GM12878 (cell line): ENCODE measurements at regions not wholly inside any gene's neighbourhood (a gene's known extent, or its start where the extent isn't known, plus 50 kb on each side); places are given as distances from the start of the nearest gene placed in this dataset.

Source experiments
- ATAC-seq: fragments of 200-7000 bp; cut with Tn5 transposase; 3 replicates; pipeline ENCODE4 v1.9.1; 2020; ENCODE audit warnings: mild to moderate bottlenecking, moderate library complexity
- BruUV-seq: library from RNA; stranded (reverse); fragments of 400-500 nt; replicated peaks from 2 replicates; lab custom pipeline; 2021; lab: Mats Ljungman, UMichigan
- CTCF ChIA-PET: fragments of 300-600 bp; sonication (Branson Sonifier 250); formaldehyde crosslinking; extraction: SDS; loops from one replicate; lab custom pipeline; 2021; ENCODE audit warnings: inconsistent platforms; lab: Yijun Ruan, JAX
- POLR2A ChIA-PET: fragments of 350-600 bp; formaldehyde crosslinking; extraction: SDS; loops from one replicate; lab custom pipeline; 2021; ENCODE audit warnings: inconsistent platforms; lab: Charles Lee
- RAD21 ChIA-PET: fragments of 300-600 bp; sonication (Branson Sonifier 250); formaldehyde crosslinking; loops from one replicate; lab custom pipeline; 2023; ENCODE audit warnings: antibody characterized with exemption; ENCODE audit not compliant: unreplicated experiment; lab: Charles Lee
- SMC1A ChIA-PET: fragments of 300-600 bp; sonication (Branson Sonifier 250); formaldehyde crosslinking; loops from one replicate; lab custom pipeline; 2023; ENCODE audit not compliant: unreplicated experiment, uncharacterized antibody; lab: Charles Lee
- DNase-seq: peaks from one replicate; pipeline ENCODE4 v3.0.0-alpha.2; 2011; ENCODE audit warnings: low read depth, low spot score
- FAIRE-seq: peaks from 3 replicates; lab custom pipeline; 2011; peaks lifted over from hg19 to GRCh38; lab: Jason Lieb, UNC
- H2AFZ ChIP-seq: 2 replicates; pipeline ENCODE4 v1.6.0; 2011; ENCODE audit warnings: low read depth, low read length, control low read depth; ENCODE audit not compliant: control insufficient read depth
- H3K27ac ChIP-seq: 2 replicates; pipeline ENCODE4 v1.5.1; 2011; ENCODE audit warnings: control low read depth; ENCODE audit not compliant: control insufficient read depth, insufficient read depth
- H3K27me3 ChIP-seq, 2 experiments: replicated peaks in 1 of 2; 2 replicates each; pipeline versions ENCODE4 v1.6.0 to v1.6.1; 2011; ENCODE audit warnings: low read length in 1 of 2; ENCODE audit not compliant: control insufficient read depth in 2 of 2, insufficient read depth in 2 of 2
- H3K36me3 ChIP-seq, 2 experiments: 2 replicates each; pipeline ENCODE4 v1.5.1; 2011; ENCODE audit warnings: low read length in 1 of 2; ENCODE audit not compliant: control insufficient read depth in 2 of 2, insufficient read depth in 2 of 2
- H3K4me1 ChIP-seq: 2 replicates; pipeline ENCODE4 v1.6.1; 2011; ENCODE audit warnings: mild to moderate bottlenecking, low read length, moderate library complexity, mixed read lengths; ENCODE audit not compliant: control insufficient read depth, insufficient read depth
- H3K4me2 ChIP-seq: 2 replicates; pipeline ENCODE4 v1.6.0; 2011; ENCODE audit warnings: control low read depth; ENCODE audit not compliant: control insufficient read depth, insufficient read depth
- H3K4me3 ChIP-seq: fragments of 200-600 bp; sonication (generic); 2 replicates; pipeline ENCODE4 v1.5.1; 2016
- H3K79me2 ChIP-seq: 2 replicates; pipeline ENCODE4 v1.6.0; 2011; ENCODE audit warnings: low read length; ENCODE audit not compliant: control insufficient read depth, insufficient read depth
- H3K9ac ChIP-seq: 2 replicates; pipeline ENCODE4 v1.8.0; 2011; ENCODE audit warnings: low read length, control low read depth, mixed read lengths; ENCODE audit not compliant: control insufficient read depth, insufficient read depth
- H3K9me3 ChIP-seq: replicated peaks from 3 replicates; pipeline ENCODE4 v1.5.1; 2011; ENCODE audit warnings: mild to moderate bottlenecking, low read length; ENCODE audit not compliant: control insufficient read depth, insufficient read depth
- H4K20me1 ChIP-seq: 2 replicates; pipeline ENCODE4 v1.6.0; 2011; ENCODE audit not compliant: control insufficient read depth, insufficient read depth
- CBFB ChIP-seq: IDR thresholded peaks from 2 replicates; pipeline ENCODE4 v1.6.1; 2016; ENCODE audit warnings: antibody characterized with exemption, low read depth
- CBX3 ChIP-seq: fragments of 200-600 bp; sonication (generic); IDR thresholded peaks from 2 replicates; pipeline ENCODE4 v1.6.1; 2016; ENCODE audit warnings: low read depth, borderline replicate concordance
- GATAD2B ChIP-seq: fragments of 450-650 bp; conservative IDR thresholded peaks from 2 replicates; pipeline ENCODE4 v1.6.1; 2017; ENCODE audit warnings: low read depth, mild to moderate bottlenecking, moderate library complexity
- JUNB ChIP-seq: IDR thresholded peaks from 2 replicates; pipeline ENCODE4 v1.6.1; 2016; ENCODE audit warnings: antibody characterized with exemption, mild to moderate bottlenecking
- MEF2B ChIP-seq: fragments of 450-650 bp; IDR thresholded peaks from 2 replicates; pipeline ENCODE4 v1.6.1; 2018; ENCODE audit warnings: mild to moderate bottlenecking, moderate library complexity; ENCODE audit not compliant: partially characterized antibody, poor library complexity, severe bottlenecking
- PAX8 ChIP-seq: fragments of 450-650 bp; IDR thresholded peaks from 2 replicates; pipeline ENCODE4 v1.6.1; 2017; ENCODE audit warnings: mild to moderate bottlenecking, moderate library complexity
- SMARCA5 ChIP-seq: fragments of 450-650 bp; IDR thresholded peaks from 2 replicates; pipeline ENCODE4 v1.6.1; 2017; ENCODE audit warnings: mild to moderate bottlenecking
- STAT3 ChIP-seq: IDR thresholded peaks from 2 replicates; pipeline ENCODE4 v1.6.1; 2011; ENCODE audit warnings: low read depth, low read length, improper control_type of control experiment
- WGBS: methylation state at CpG from one replicate; pipeline ENCODE4 v1.1.6; 2016; ENCODE audit warnings: low lambda C conversion rate; ENCODE audit not compliant: insufficient replicate concordance, insufficient coverage; ENCODE audit errors: missing lambda C conversion rate; 5-methylcytosine and 5-hydroxymethylcytosine counted together
- in situ Hi-C: fragments of 300-500 bp; cut with MboI; formaldehyde crosslinking; loops from 9 replicates; pipeline ENCODE4 v1.14.3; 2018; ENCODE audit warnings: mixed read lengths
- intact Hi-C: fragments of 100-400 bp; cut with micrococcal nuclease; formaldehyde crosslinking; loops from one replicate; pipeline ENCODE4 v1.14.2; 2022; ENCODE audit not compliant: unreplicated experiment
- TF ChIP-seq, protein P1 (sequence below): fragments of 450-650 bp; IDR thresholded peaks from 2 replicates; pipeline ENCODE4 v1.6.1; 2018; ENCODE audit warnings: mild to moderate bottlenecking, low read depth, moderate library complexity; ENCODE audit not compliant: partially characterized antibody
- TF ChIP-seq, protein P2 (sequence below), 3 experiments: IDR thresholded peaks in 2 of 3; conservative IDR thresholded peaks in 1 of 3; 2 replicates each; pipeline ENCODE4 v1.5.1; 2011; ENCODE audit warnings: low read depth in 3 of 3, low read length in 3 of 3, mild to moderate bottlenecking in 3 of 3, control low read depth in 2 of 3, moderate library complexity in 2 of 3, inconsistent platforms in 1 of 3, mixed read lengths in 1 of 3; ENCODE audit not compliant: control insufficient read depth in 2 of 3, insufficient read depth in 1 of 3; ENCODE audit errors: extremely low read depth in 1 of 3
- TF ChIP-seq, protein P3 (sequence below): fragments of 450-650 bp; IDR thresholded peaks from 2 replicates; pipeline ENCODE4 v1.6.1; 2017; ENCODE audit warnings: borderline replicate concordance
- TF ChIP-seq, protein P4 (sequence below): fragments of 450-650 bp; IDR thresholded peaks from 2 replicates; pipeline ENCODE4 v1.6.1; 2017; ENCODE audit warnings: mild to moderate bottlenecking, moderate library complexity
- TF ChIP-seq, protein P5 (sequence below): fragments of 450-650 bp; IDR thresholded peaks from 2 replicates; pipeline ENCODE4 v1.6.1; 2016; ENCODE audit warnings: mild to moderate bottlenecking

DNA sequence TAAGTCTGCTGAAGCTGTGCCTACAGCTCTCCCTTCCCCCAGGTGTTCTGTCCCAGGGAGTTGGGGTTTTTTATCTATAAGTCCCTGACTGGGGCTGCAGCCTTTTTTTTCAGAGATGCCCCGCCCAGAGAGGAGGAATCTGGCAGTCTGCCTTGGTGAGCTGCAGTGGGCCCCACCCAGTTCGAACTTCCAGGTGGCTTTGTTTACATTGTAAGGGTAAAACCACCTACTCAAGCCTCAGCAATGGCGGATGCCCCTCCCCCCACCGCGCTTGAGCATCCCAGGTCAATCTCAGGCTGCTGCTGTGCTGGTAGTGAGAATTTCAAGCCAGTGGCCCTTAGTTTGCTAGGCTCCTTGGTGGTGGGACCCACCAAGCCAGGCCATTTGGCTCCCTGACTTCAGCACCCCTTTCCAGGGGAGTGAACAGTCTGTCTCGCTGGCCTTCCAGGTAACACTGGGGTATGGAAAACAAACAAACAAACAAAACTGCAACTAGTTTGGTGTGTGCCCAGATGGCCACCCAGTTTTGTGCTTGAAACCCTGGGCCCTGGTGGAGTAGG is 189.4 kb downstream of the MFSD1 start:
- no peaks in the 10 kb centered on the region for H3K27me3 ChIP-seq
- H4K20me1 ChIP-seq, result no peaks in the 10 kb centered on the region
- no peak overlapping the region for H3K27ac ChIP-seq
- no TSS peak for BruUV-seq
- H3K4me3 ChIP-seq, result no peak overlapping the region
- H2AFZ ChIP-seq, result no peak overlapping the region
- ChIA-PET RAD21 (no interaction called here), POLR2A (no interaction called here), CTCF (no interaction called here), SMC1A (interaction anchor here (0.9 kb wide), 1 partner anchor 18 kb away, joined by 3 read pairs; no protein-coding TSS in a partner anchor)
- H3K9me3 ChIP-seq, result no peaks in the 10 kb centered on the region
- intact Hi-C loops, result no loop called here
- H3K9ac ChIP-seq, result no peak overlapping the region
- in situ Hi-C loops, result no loop called here
- H3K4me1 ChIP-seq, result no peaks in the 10 kb centered on the region
- no peak for ATAC-seq
- no peak for DNase-seq
- H3K36me3 ChIP-seq, result no peaks in the 10 kb centered on the region
- WGBS, result 29% methylated on average over 6 of the region's 6 CpGs
- H3K79me2 ChIP-seq, result no peaks in the 10 kb centered on the region
- no peak overlapping the region for H3K4me2 ChIP-seq
- no peak for FAIRE-seq
- no peak for TF ChIP-seq MEF2B
- TF ChIP-seq CBFB, result no peak
- TF ChIP-seq GATAD2B, result no peak
- no peak for TF ChIP-seq PAX8
- TF ChIP-seq STAT3, result no peak
- no peak for TF ChIP-seq SMARCA5
- TF ChIP-seq, protein P1, sequence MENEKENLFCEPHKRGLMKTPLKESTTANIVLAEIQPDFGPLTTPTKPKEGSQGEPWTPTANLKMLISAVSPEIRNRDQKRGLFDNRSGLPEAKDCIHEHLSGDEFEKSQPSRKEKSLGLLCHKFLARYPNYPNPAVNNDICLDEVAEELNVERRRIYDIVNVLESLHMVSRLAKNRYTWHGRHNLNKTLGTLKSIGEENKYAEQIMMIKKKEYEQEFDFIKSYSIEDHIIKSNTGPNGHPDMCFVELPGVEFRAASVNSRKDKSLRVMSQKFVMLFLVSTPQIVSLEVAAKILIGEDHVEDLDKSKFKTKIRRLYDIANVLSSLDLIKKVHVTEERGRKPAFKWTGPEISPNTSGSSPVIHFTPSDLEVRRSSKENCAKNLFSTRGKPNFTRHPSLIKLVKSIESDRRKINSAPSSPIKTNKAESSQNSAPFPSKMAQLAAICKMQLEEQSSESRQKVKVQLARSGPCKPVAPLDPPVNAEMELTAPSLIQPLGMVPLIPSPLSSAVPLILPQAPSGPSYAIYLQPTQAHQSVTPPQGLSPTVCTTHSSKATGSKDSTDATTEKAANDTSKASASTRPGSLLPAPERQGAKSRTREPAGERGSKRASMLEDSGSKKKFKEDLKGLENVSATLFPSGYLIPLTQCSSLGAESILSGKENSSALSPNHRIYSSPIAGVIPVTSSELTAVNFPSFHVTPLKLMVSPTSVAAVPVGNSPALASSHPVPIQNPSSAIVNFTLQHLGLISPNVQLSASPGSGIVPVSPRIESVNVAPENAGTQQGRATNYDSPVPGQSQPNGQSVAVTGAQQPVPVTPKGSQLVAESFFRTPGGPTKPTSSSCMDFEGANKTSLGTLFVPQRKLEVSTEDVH, result no peak
- TF ChIP-seq, protein P2, sequence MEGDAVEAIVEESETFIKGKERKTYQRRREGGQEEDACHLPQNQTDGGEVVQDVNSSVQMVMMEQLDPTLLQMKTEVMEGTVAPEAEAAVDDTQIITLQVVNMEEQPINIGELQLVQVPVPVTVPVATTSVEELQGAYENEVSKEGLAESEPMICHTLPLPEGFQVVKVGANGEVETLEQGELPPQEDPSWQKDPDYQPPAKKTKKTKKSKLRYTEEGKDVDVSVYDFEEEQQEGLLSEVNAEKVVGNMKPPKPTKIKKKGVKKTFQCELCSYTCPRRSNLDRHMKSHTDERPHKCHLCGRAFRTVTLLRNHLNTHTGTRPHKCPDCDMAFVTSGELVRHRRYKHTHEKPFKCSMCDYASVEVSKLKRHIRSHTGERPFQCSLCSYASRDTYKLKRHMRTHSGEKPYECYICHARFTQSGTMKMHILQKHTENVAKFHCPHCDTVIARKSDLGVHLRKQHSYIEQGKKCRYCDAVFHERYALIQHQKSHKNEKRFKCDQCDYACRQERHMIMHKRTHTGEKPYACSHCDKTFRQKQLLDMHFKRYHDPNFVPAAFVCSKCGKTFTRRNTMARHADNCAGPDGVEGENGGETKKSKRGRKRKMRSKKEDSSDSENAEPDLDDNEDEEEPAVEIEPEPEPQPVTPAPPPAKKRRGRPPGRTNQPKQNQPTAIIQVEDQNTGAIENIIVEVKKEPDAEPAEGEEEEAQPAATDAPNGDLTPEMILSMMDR (IDR thresholded peaks at IDR 0.05 in 2 of 3, conservative IDR thresholded peaks at IDR 0.05 in 1 of 3; ENCODE audit: control insufficient read depth in 2 of 3, extremely low read depth in 1 of 3, insufficient read depth in 1 of 3, low read depth in 3 of 3, low read length in 3 of 3), result no peak
- TF ChIP-seq, protein P3, sequence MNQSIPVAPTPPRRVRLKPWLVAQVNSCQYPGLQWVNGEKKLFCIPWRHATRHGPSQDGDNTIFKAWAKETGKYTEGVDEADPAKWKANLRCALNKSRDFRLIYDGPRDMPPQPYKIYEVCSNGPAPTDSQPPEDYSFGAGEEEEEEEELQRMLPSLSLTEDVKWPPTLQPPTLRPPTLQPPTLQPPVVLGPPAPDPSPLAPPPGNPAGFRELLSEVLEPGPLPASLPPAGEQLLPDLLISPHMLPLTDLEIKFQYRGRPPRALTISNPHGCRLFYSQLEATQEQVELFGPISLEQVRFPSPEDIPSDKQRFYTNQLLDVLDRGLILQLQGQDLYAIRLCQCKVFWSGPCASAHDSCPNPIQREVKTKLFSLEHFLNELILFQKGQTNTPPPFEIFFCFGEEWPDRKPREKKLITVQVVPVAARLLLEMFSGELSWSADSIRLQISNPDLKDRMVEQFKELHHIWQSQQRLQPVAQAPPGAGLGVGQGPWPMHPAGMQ, result no peak
- TF ChIP-seq, protein P4, sequence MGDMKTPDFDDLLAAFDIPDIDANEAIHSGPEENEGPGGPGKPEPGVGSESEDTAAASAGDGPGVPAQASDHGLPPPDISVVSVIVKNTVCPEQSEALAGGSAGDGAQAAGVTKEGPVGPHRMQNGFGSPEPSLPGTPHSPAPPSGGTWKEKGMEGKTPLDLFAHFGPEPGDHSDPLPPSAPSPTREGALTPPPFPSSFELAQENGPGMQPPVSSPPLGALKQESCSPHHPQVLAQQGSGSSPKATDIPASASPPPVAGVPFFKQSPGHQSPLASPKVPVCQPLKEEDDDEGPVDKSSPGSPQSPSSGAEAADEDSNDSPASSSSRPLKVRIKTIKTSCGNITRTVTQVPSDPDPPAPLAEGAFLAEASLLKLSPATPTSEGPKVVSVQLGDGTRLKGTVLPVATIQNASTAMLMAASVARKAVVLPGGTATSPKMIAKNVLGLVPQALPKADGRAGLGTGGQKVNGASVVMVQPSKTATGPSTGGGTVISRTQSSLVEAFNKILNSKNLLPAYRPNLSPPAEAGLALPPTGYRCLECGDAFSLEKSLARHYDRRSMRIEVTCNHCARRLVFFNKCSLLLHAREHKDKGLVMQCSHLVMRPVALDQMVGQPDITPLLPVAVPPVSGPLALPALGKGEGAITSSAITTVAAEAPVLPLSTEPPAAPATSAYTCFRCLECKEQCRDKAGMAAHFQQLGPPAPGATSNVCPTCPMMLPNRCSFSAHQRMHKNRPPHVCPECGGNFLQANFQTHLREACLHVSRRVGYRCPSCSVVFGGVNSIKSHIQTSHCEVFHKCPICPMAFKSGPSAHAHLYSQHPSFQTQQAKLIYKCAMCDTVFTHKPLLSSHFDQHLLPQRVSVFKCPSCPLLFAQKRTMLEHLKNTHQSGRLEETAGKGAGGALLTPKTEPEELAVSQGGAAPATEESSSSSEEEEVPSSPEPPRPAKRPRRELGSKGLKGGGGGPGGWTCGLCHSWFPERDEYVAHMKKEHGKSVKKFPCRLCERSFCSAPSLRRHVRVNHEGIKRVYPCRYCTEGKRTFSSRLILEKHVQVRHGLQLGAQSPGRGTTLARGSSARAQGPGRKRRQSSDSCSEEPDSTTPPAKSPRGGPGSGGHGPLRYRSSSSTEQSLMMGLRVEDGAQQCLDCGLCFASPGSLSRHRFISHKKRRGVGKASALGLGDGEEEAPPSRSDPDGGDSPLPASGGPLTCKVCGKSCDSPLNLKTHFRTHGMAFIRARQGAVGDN, result no peak
- no peak for TF ChIP-seq CBX3
- TF ChIP-seq JUNB, result no peak
- TF ChIP-seq, protein P5, sequence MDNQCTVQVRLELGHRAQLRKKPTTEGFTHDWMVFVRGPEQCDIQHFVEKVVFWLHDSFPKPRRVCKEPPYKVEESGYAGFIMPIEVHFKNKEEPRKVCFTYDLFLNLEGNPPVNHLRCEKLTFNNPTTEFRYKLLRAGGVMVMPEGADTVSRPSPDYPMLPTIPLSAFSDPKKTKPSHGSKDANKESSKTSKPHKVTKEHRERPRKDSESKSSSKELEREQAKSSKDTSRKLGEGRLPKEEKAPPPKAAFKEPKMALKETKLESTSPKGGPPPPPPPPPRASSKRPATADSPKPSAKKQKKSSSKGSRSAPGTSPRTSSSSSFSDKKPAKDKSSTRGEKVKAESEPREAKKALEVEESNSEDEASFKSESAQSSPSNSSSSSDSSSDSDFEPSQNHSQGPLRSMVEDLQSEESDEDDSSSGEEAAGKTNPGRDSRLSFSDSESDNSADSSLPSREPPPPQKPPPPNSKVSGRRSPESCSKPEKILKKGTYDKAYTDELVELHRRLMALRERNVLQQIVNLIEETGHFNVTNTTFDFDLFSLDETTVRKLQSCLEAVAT, result no peak
